ENCODE measurements at regions not wholly inside any gene's neighbourhood (a gene's known extent, or its start where the extent isn't known, plus 50 kb on each side); places are given as distances from the start of the nearest gene placed in this dataset.

DNA sequence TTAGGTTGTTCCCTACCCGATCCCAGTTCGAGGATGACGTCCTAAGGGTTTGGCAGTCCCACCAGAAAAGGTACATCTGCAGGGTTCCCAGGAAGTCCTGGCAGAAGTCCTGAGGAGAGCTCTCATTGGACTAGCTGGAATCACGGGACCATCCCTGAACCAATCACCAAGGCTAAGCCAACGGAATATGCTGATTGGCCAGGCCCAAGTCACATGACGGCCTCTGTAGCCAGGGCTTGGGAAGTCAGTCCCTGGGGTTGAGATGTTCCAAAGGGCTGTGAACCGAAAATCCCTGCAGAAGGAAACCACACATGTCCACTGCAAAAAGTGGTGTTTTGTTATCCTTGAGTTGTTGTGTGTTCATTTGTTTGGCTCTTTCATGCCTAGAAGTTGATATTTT is 68.2 kb upstream of the ZNF423 start:
- Histone ChIP-seq H3K4me1 (ENCODE audit: low read depth) (no peaks in the 10 kb centered on the region), H3K27me3 (no peaks in the 10 kb centered on the region), H3K9me3 (ENCODE audit: low read depth) (no peaks in the 10 kb centered on the region), H3K36me3 (no peaks in the 10 kb centered on the region), H3K27ac (no peak overlapping the region), H3K4me3 (no peak overlapping the region)
- DNase-seq (ENCODE audit: low read depth in 1 of 2, low spot score in 1 of 2), result no peak
- TF ChIP-seq, protein P1, sequence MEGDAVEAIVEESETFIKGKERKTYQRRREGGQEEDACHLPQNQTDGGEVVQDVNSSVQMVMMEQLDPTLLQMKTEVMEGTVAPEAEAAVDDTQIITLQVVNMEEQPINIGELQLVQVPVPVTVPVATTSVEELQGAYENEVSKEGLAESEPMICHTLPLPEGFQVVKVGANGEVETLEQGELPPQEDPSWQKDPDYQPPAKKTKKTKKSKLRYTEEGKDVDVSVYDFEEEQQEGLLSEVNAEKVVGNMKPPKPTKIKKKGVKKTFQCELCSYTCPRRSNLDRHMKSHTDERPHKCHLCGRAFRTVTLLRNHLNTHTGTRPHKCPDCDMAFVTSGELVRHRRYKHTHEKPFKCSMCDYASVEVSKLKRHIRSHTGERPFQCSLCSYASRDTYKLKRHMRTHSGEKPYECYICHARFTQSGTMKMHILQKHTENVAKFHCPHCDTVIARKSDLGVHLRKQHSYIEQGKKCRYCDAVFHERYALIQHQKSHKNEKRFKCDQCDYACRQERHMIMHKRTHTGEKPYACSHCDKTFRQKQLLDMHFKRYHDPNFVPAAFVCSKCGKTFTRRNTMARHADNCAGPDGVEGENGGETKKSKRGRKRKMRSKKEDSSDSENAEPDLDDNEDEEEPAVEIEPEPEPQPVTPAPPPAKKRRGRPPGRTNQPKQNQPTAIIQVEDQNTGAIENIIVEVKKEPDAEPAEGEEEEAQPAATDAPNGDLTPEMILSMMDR (IDR thresholded peaks at IDR 0.05; ENCODE audit: low read depth, low read length), result no peak

DNA sequence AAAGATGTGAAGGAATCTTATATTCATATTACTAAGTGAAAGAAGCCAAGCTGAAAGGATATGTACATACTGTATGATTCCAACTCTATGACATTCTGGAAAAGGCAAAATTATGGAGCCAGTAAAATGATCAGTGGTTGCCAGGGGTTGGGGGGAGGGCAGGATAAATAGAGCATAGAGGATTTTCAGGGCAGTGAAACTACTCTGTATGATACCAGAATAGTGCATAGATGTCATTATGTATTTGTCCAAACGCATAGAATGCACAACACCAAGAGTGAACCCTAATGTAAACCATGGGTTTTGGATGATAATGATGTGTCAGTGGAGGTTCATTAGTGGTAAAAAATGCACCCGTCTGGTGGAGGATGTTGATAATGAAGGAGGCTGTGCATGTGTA is 71.0 kb upstream of the ZNF423 start:
- DNase-seq (ENCODE audit: low read depth in 1 of 2, low spot score in 1 of 2), result no peak
- no peaks in the 10 kb centered on the region for H3K27me3 ChIP-seq
- no peak overlapping the region for H3K4me3 ChIP-seq
- H3K9me3 ChIP-seq (ENCODE audit: low read depth), result no peaks in the 10 kb centered on the region
- TF ChIP-seq, protein P1 (IDR thresholded peaks at IDR 0.05; ENCODE audit: low read depth, low read length), result no peak
- no peaks in the 10 kb centered on the region for H3K36me3 ChIP-seq
- H3K27ac ChIP-seq, result no peak overlapping the region
- H3K4me1 ChIP-seq (ENCODE audit: low read depth), result no peaks in the 10 kb centered on the region

- no peak overlapping the region for H3K4me3 ChIP-seq
- no peak overlapping the region for H3K27ac ChIP-seq
- no peaks in the 10 kb centered on the region for H3K9me3 ChIP-seq (ENCODE audit: low read depth)
- H3K4me1 ChIP-seq (ENCODE audit: low read depth), result no peaks in the 10 kb centered on the region
- TF ChIP-seq, protein P1 (IDR thresholded peaks at IDR 0.05; ENCODE audit: low read depth, low read length), result no peak
- no peaks in the 10 kb centered on the region for H3K36me3 ChIP-seq
- no peak for DNase-seq (ENCODE audit: low read depth in 1 of 2, low spot score in 1 of 2)
- no peaks in the 10 kb centered on the region for H3K27me3 ChIP-seq
Measured at GRCh38 chr16:49928176-49929041, 72.5 kb upstream of the ZNF423 start.

DNA sequence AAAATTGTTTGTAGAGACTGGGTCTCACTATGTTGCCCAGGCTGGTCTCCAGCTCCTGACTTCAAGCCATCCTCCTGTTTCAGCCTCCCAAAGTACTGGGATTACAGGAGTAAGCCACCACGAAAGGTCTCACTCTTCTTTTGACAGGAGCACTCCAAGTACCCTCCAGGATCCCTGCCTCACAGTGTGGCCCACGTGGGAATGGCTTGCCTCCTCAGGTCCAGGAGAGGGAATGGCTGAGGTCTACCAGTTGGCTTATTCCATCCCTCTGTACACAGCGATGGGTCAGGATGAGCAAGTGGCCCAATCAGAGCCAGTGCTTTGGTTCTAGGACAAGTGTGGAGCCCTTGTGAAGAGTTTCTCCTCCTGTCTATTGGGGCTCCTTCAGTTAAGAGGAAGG is 73.7 kb upstream of the ZNF423 start:
- Histone ChIP-seq H3K4me1 (ENCODE audit: low read depth) (no peaks in the 10 kb centered on the region), H3K27ac (no peak overlapping the region), H3K9me3 (ENCODE audit: low read depth) (no peaks in the 10 kb centered on the region), H3K36me3 (no peaks in the 10 kb centered on the region), H3K27me3 (no peaks in the 10 kb centered on the region), H3K4me3 (no peak overlapping the region)
- TF ChIP-seq, protein P1 (IDR thresholded peaks at IDR 0.05; ENCODE audit: low read depth, low read length), result no peak
- DNase-seq (ENCODE audit: low read depth in 1 of 2, low spot score in 1 of 2), result no peak

DNA sequence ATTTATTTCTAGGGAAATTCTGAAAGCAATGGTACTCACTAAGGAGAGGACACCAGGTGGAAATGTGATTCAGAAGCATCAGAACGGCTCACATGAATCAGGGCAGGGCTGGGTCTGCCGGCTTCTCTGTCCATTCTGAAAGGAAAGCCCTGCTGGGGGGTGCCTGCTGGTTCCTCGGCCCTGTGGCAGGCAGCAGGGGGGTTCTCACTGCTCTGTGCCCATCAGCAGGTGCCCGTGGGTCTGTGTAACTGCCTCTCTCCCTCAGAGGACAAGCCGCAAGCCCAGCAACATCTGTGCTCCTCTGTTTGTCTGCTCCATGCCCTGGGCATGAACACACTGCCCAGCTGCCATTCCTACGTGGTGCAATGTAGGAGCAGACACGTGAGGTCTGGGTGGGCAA is 74.9 kb upstream of the ZNF423 start:
- Histone ChIP-seq H3K4me1 (ENCODE audit: low read depth) (no peaks in the 10 kb centered on the region), H3K9me3 (ENCODE audit: low read depth) (no peaks in the 10 kb centered on the region), H3K36me3 (no peaks in the 10 kb centered on the region), H3K27ac (no peak overlapping the region), H3K4me3 (no peak overlapping the region), H3K27me3 (no peaks in the 10 kb centered on the region)
- TF ChIP-seq, protein P1 (IDR thresholded peaks at IDR 0.05; ENCODE audit: low read depth, low read length), result no peak
- DNase-seq (ENCODE audit: low read depth in 1 of 2, low spot score in 1 of 2), result no peak

Data from cardiac muscle cell (in vitro differentiated cells and primary cell).